Stimulated activated CD4-positive, alpha-beta T cell treated with anti-CD3 and anti-CD28 coated beads, Interleukin-15, amount 100 ng/mL, for 1 hour (primary cell): ENCODE measurements at regions not wholly inside any gene's neighbourhood (a gene's known extent, or its start where the extent isn't known, plus 50 kb on each side); places are given as distances from the start of the nearest gene placed in this dataset.
"Not testable (repeated sequence)": the region's sequence is repeated elsewhere in the genome, so short reads cannot be mapped to it uniquely, and the experiment has no call there.

ENCODE experiments used
- DNase-seq, 2 donors: peaks; one replicate each; pipeline ENCODE4 v3.0.0-alpha.2; 2020; ENCODE audit warnings: low read depth in 1 of 2, low spot score in 1 of 2

DNA sequence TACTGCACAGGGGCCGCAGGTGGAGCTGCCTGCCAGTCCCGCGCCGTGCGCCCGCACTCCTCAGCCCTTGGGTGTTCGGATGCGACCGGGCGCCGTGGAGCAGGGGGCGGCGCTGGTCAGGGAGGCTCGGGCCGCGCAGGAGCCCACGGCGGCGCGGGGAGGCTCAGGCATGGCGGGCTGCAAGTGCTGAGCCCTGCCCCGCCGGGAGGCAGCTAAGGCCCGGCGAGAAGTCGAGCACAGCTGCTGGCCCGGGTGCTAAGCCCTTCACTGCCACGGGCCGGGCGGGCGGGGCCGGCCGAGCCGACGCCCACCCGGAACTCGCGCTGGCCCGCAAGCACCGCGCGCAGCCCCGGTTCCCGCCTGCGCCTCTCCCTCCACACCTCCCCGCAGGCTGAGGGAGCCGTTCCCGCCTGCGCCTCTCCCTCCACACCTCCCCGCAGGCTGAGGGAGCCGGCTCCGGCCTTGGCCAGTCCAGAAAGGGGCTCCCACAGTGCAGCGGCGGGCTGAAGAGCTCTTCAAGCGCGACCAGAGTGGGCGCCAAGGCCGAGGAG lies 653.7 kb downstream of the NR2F2 start:
- DNase-seq = not testable (repeated sequence)

DNA sequence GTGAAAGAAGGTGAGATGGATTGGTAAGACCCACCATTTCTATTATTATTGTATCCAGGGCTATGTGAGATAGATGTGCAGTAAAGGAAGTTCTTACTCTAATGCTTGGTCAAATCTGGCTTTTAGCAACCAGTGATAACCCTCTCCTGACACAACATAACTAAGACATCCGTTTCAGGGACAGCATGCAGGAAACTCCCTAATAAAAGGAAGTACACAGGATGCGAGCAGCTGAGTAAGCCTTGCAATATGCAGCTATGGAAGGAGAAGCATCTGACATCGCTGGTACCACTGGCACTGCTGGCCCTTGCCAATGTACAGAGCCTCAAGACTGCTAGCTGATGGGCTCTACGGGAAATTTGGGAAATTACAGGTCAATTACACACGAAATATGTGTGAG lies 662.3 kb downstream of the NR2F2 start:
- DNase-seq = no peak

DNA sequence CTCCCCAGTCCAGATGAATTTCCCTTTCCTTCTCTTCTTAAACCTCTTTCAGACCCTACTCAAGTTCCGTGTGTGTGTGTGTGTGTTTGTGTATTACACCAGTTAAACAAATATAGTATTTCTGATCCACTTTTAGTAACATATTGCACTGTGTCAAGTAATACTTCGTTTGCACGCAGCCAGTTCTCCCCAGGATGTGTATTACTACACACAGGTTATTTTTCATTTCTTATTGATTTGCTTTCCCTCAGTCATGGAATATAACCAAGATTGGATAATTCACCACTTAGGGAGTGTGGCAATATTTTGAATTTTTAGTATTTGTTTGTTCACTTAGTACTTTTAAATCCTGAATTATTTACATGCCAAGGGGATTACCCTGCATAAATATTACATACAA lies 667.0 kb downstream of the NR2F2 start:
- DNase-seq = no peak

DNA sequence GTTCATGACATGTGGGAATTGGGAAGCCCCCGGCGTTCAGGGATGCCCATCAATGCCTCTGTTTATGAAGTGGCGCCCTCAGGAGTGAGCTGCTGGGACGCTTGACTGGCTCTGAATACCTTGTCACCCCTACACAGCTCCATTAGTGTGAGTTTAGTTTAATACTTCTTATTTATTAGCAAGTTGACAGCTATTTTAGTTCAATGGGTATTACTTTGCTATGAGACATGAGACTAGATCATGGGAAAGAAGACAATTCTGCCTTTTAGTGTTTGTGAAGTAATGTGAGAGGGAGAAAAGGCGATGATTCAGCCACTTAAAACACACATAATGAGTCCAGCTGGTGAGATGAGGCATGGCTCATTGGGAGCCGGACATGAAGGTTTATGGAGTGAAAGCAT lies 678.5 kb downstream of the NR2F2 start:
- no peak for DNase-seq

DNA sequence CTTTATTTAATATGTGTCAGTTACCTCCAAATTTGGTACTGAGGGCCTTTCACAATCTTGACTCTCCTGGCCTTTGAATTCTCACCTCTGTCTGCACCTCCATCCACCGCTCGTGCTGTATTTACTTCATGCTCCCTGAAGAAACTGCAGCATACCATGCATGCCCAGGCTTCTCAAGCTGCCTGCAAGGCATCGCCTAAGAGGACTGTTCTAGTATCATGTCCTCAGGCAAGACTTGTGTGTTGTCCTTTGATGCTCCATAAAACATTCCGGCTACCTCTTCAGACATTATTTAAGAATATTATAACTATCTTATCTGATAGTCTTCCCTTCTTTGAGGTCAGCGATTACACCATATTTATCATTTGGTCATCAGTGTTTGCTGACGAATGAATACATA lies 682.5 kb downstream of the NR2F2 start:
- no peak for DNase-seq

DNA sequence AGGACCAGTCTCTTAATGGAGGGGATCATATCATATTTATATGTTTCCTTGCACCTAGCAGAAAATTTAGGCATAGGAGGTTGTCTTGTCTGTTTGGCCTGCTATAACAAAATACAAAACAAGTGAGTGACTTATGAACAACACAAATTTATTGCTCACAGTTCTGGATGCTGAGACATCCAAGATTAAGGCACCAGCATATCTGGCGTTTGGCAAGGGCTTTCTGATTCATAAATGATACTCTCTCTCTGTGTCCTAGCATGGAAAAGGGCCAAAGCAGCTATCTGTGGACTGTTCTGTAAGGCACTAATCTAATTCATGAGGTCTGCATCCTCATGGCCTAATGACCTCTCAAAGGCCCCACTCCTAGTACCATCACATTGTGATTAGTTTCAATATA lies 683.0 kb downstream of the NR2F2 start:
- DNase-seq = no peak

DNA sequence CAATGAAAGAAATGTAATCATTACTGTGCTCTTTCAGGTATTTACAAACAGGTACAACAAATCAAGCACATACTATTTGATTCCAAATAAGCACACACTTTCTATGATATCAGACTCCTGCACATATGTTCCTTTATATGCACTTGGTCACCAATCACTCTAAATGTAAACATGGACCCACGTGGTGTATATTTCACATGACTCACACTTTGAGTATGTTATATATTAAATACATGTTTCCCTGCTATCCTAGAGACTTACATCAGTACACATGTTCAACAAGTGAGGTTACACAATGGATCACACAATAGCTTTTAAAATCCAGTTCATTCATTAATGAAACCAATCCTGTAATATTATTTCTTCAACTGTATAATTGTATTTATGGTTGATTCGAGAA lies 683.5 kb downstream of the NR2F2 start:
- no peak for DNase-seq

DNA sequence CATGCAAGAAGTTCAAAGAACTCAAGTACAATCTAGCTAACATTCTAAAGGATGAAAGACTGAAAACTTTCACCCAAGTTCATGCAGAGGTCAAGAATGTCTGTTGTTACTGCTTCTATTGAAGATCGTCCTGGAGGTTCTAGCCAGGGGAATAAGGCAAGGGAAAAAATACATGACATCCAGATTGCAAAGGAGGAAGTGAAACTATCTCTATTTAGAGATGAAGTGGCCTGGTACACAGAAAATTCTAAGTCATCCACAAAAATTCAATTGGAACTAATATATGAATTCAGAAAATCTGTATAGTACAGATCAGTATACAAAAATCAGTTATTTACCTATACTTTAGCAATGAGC lies 693.0 kb downstream of the NR2F2 start:
- no peak for DNase-seq

DNA sequence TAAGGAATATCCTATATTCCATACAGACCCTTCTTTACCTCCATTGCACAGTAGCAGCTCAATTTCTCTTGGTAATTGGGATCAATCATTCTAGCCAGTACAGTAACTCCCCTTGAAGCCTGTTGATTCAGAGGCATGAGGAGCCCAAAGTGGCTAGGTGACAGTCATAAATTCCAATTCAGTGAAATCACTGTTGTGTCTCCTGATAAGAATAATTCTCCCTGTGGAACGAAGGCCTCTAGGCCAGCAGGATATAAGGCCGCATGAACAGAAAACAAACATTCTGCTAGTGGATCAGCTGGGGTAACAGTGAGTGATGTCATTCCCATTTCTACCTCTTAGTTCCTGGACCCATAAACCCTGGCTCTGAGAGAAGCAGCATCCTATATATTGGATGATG lies 696.3 kb downstream of the NR2F2 start:
- no peak for DNase-seq

DNA sequence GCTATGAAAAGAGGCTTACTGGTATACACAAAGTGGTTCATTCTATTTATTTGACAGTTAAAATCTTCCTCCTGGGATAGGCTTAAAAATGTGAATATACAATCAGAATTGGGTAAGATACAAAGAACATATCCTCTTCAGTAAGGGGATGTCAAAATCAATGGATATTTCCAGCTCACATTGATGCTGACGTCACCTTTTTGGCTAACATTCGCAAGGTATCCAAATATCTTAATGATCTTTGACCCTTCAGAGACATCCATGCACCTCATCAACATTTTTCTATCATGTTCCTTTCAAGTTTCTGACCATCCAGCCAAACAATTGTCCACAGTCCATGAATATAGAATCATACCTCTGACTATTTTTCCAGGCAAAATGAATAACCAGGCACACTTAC lies 697.3 kb downstream of the NR2F2 start:
- DNase-seq = no peak

DNA sequence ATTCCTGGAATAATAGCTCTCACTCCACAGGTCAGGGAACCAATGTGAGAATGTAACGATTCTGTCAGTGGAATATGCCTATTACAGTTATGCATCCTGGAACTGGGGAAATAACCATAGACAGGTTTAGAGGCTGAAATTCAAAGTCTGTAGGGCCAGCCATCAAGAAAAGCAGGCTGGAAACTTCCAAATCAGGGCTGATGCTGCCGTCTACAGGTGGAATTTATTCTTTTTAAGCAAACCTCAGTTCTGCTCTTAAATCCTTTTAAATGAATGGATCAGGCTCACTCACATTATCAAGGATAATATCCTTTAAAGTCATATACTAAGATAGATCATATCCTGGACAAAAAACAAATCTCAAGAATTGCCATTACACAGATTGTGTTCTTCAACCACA lies 699.8 kb downstream of the NR2F2 start:
- no peak for DNase-seq

DNA sequence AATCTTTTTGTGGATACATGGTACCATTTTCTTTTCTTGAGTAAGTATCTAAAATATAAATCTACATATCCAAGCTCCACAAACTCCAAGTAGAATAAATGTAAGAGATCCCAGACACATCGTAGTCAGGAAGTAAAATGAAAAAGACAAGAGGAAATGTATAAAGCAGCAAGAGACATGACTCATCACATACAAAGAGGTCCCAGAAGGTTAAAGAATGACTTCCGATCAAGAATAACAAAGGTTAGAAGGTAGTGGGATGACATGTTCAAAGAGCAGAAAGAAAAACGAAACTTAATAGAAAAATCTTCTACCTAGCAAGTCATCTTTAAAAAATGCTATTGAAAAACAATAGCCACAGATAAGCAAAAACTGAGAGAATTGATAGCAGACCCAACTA lies 705.8 kb downstream of the NR2F2 start:
- DNase-seq = no peak

DNA sequence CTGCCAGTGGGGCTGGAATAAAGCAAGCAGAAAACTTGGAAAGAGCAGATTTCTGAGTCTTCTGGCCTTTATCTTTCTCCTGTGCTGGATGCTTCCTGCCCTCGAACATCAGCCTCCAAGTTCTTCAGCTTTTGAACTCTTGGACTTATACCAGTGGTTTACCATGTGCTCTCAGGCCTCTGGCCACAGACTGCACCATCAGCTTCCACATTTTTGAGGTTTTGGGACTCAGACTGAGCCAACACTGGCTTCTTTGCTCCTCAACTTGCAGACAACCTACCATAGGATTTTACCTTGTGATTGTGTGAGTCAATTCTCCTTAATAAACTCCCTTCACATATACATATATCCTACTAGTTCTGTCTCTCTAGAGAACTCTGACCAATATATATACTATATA lies 706.6 kb downstream of the NR2F2 start:
- no peak for DNase-seq

DNA sequence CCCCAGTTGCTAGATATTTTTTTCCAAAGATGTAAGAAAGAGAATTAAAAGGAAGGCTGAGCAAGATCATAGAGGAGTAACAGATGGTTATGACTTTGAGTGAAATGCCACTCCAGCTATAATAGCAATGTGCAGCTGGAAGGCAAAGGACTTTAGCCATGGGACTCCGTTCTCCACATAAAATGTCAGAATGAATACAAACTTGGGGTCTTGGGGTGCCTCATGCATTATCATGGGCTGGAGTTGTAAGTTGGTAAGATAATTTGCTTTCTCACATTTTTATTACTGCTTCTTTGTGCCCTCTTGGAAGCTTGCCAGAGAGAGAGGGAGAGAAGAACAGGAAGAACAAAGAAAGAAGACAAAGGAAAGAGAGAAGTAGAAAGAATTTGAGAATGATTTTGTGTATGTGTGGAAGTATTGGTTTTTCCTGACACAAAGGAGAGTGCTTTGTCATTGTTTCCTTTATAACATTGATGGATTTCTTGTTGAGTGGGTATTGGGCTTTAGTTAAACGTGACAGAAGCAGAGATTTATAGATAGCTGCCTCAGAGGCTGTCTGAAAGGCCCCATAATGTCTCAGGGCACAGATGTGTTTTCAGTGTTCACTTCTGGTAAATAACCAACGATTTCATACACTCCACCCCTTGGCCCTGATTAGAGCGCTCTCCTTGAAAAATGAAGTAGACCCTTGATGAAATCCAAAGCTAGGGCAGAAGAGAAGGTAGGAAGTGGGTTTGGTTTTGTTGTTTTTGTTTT lies 715.3 kb downstream of the NR2F2 start:
- no peak for DNase-seq

DNA sequence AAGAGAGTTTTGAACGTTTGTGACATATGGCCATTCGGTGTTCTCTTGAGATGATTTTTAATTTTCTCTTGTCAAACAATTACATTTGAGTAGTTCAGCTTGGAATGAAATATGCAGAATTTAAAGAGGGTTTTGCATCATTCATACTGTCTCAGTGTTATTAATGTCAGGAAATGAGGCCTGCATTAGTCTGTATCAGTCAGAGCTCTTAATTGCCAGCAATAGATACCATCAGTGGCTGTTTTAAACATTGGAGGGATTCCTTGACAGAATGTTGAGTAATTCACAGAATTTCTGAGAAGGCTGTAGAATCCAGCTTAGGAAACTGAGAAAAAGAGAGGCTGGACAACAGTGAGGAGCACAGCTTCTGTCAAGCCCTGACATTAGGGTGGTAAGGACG lies 722.0 kb downstream of the NR2F2 start:
- DNase-seq = no peak

DNA sequence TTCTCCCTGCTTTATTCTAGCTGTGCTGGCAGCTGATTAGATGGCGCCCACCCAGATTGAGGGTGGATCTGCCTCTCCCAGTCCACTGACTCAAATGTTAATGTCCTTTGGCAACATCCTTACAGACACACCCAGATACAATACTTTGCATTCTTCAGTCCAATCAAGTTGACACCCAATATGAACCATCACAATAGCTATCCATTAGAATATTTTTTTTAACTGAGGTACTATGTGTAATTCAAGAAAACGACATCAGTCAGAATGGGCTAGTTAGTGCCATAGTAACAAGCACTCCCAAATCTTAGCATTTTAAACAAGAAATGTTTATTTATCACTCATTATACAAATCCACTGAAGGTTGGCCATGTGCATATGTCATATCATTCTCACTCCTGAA lies 723.1 kb downstream of the NR2F2 start:
- no peak for DNase-seq

DNA sequence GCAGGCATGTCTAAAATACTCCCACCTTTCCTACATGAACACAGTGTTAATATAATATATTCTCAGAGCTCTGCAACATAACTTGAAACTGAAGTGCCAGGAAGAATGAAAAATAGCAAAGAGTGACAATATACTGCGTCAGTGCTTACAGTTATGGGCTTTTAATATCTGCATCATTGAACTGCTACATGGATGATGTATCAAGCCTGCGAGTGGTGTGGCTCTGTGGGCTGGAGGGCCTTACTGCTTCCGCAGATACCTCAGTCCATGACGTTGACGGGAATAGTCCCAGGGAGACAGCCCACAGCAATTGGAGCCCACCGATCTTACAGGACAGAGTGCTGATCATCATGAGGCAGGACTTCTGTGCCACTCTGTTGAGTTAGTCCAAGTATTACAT lies 727.0 kb downstream of the NR2F2 start:
- DNase-seq = no peak

DNA sequence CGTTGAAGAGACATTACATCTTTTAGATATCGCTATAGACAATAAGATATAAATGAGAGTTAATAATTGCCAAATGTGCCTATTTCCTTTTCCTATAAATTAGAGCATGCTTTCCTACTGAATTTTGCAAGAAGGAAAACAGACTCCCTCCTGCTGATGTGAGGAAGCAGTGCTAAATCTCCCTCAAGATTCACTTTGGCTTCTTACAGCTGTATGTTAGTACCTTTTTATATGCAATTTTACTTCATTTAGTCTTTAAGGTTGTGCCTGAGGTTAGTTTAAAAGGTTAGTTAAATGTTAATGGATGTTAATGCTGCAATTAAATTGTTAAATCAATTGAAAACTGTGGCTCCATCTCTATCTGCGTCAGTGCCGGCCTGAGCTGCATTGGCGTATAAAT lies 728.8 kb downstream of the NR2F2 start:
- no peak for DNase-seq

DNA sequence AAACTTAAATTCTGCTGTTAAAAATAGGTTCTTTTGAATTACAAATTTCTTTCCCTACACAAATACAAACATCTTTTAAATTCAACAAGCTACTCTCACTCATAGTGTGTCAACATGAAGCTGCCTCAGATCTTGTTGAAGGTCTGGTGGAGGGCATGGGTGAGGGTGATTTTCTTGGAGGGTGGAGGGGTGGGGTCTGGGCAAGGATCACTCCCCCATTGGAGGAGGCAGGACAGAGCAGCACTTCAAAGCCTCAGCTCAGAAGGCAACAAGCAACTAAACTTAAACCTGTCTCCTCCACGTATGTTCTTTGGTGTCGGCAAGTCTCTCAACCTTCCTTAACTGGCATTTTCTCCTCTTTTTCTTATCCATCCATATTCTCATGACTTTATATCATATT lies 730.9 kb downstream of the NR2F2 start:
- DNase-seq = no peak

DNA sequence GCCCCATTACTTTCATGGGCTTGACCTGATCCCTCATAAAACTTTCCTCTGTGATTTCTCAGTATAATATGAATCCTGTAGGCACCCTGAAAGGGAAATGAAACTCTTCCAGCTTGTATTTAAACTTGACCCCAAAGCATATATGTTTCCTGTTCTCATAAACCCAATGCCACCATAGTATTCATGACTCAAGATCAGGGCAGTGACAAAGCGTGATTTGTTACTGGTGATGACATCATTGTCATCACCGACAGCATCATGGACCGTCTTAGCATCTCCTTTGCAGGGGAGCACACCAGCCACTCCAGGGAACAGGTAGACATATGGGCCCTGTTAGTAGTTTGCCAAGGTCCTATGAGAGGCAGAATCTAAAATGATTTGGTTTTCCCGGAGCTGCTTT lies 741.2 kb downstream of the NR2F2 start:
- no peak for DNase-seq

DNA sequence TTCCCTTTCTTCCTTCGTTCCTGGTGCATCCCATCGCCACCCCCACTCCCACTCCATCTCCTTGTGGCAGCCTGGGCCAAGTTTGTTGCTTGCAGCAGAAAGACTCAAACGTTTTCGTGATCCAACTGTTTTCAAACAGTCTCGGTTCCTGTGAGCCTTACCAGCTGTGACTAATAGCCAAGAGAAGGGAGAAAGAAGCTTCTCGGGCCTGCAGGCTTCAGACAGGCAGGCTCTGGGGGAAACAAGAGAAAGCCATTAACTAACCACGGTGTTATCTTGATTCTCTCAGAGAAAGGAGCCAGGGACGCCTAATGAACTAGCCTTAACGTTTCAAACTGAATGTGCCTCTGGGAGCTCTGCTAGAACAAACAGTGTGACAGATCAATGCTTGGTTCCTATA lies 742.0 kb downstream of the NR2F2 start:
- no peak for DNase-seq

DNA sequence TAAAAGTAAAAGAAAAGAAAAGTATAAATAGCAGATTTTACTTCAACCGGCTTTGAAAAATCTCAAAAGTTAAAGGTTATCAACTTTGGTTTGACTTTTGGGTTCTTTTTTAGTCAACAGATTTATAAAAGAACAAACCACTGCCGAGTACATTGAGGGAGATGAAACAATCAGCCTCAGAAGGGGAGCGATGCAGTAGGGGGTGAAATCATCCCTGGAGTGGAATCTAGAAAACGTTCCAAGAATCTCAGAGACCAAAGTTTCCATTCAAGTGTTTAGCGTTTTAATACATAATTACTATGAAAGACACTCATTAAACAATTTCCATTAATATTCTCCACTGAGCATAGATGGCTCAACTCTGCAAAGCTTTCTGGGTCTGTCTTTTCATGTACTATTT lies 745.5 kb downstream of the NR2F2 start:
- no peak for DNase-seq

DNA sequence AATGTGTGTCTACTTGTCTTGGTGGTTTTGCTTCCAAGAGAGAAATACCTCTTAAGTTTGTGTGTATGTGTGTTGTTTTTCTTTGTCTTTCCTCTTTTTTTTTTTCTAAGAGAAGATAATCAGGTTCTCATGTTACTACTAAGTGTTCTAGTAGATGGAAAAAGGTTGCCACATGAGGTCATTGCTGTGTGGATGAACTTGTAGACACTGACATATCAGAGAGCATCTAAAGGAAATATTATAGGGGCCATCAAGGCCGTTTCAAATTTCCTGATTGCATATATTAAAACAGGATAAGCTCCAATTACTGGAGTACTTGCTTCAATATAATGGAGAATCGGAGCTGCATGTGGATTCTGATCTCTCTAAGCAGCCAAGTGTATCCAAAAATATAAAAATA lies 747.5 kb downstream of the NR2F2 start:
- no peak for DNase-seq
